Endothelial cell (in vitro differentiated cells): ENCODE measurements at regions not wholly inside any gene's neighbourhood (a gene's known extent, or its start where the extent isn't known, plus 50 kb on each side); places are given as distances from the start of the nearest gene placed in this dataset.

Experiments
- DNase-seq: peaks from one replicate; pipeline ENCODE4 v3.0.0; 2021; ENCODE audit warnings: low spot score
- H3K27ac Mint-ChIP-seq: one replicate; pipeline ENCODE4 v1.8.0; 2021; ENCODE audit warnings: mixed read lengths, inconsistent platforms; ENCODE audit not compliant: unreplicated experiment
- H3K27me3 Mint-ChIP-seq: one replicate; pipeline ENCODE4 v1.8.0; 2021; ENCODE audit warnings: mild to moderate bottlenecking, moderate library complexity, mixed read lengths, inconsistent platforms; ENCODE audit not compliant: unreplicated experiment
- H3K36me3 Mint-ChIP-seq: one replicate; pipeline ENCODE4 v1.8.0; 2021; ENCODE audit warnings: mild to moderate bottlenecking, low read depth, mixed read lengths, inconsistent platforms; ENCODE audit not compliant: unreplicated experiment
- H3K4me1 Mint-ChIP-seq: one replicate; pipeline ENCODE4 v1.8.0; 2021; ENCODE audit warnings: mild to moderate bottlenecking, mixed read lengths, inconsistent platforms; ENCODE audit not compliant: unreplicated experiment
- H3K4me3 Mint-ChIP-seq: one replicate; pipeline ENCODE4 v1.8.0; 2021; ENCODE audit warnings: mild to moderate bottlenecking, mixed read lengths, inconsistent platforms; ENCODE audit not compliant: unreplicated experiment
- H3K9me3 Mint-ChIP-seq: one replicate; pipeline ENCODE4 v1.8.0; 2021; ENCODE audit warnings: mixed read lengths, inconsistent platforms; ENCODE audit not compliant: unreplicated experiment
- CTCF ChIP-seq: fragments of 200-600 bp; sonication (generic); IDR thresholded peaks from one replicate; pipeline ENCODE4 v1.5.0; 2021; ENCODE audit warnings: antibody characterized with exemption; ENCODE audit not compliant: unreplicated experiment

- no peaks in the 10 kb centered on the region for H3K27me3 Mint-ChIP-seq
- DNase-seq: no peak
- H3K4me3 Mint-ChIP-seq: no peak overlapping the region
- H3K9me3 Mint-ChIP-seq: no peaks in the 10 kb centered on the region
- TF ChIP-seq CTCF: no peak
- peaks cover 21% of the 10 kb centered on the region for H3K4me1 Mint-ChIP-seq
- H3K36me3 Mint-ChIP-seq: peaks cover 5% of the 10 kb centered on the region
- H3K27ac Mint-ChIP-seq: no peak overlapping the region
Measured at GRCh38 chr1:239778208-239778813, 313.4 kb upstream of the FMN2 start.

DNA sequence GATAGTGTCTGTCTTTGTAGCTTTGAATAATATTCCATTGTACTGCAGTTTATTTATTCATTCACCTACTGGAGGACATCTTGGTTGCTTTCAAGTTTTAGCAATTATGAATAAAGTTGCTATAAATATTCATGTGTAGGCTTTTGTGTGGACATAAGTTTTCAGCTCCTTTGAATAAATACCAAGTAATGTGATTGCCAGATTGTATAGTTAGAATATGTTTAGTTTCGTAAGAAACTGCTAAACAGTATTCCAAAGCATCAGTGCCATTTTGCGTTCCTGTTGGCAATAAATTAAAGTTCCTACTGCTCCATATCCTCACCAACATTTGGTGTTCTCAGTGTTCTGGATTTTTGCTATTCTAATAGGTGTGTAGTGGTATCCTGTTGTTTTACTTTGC, 311.7 kb upstream of the FMN2 start:
- Mint-ChIP-seq H3K4me3 (no peak overlapping the region), H3K4me1 (peaks cover 6% of the 10 kb centered on the region), H3K27ac (no peak overlapping the region), H3K9me3 (no peaks in the 10 kb centered on the region), H3K36me3 (peaks cover 5% of the 10 kb centered on the region), H3K27me3 (no peaks in the 10 kb centered on the region)
- no peak for DNase-seq
- no peak for TF ChIP-seq CTCF

- no peak overlapping the region for H3K4me3 Mint-ChIP-seq
- H3K27me3 Mint-ChIP-seq: peaks cover 1% of the 10 kb centered on the region
- no peak overlapping the region for H3K27ac Mint-ChIP-seq
- no peak for DNase-seq
- peaks cover 13% of the 10 kb centered on the region for H3K36me3 Mint-ChIP-seq
- no peaks in the 10 kb centered on the region for H3K4me1 Mint-ChIP-seq
- H3K9me3 Mint-ChIP-seq: no peaks in the 10 kb centered on the region
- no peak for TF ChIP-seq CTCF
Measured at GRCh38 chr1:239784896-239785295, 306.8 kb upstream of the FMN2 start.

DNA sequence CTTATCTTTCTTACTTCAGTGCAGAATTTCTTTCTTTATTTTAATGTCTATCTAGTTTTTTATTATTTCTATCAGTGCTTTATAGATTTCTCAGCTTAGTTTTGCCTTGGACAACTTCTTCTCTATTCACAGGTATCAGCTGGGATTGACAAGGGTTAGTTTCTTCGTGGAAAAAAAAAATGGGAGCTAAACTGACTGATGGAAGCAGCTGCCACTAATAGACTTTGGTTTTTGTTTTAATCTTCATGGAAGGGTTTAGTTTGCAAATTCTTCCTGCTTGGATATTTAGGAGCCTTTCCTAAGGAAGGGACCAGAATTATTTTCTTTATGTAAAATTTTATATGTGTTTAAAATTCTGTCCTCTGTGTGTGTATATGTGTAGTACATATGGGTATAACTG, 306.1 kb upstream of the FMN2 start:
- no peak for TF ChIP-seq CTCF
- peaks cover 17% of the 10 kb centered on the region for H3K36me3 Mint-ChIP-seq
- DNase-seq: no peak
- H3K4me3 Mint-ChIP-seq: no peak overlapping the region
- H3K27ac Mint-ChIP-seq: no peak overlapping the region
- peaks cover 1% of the 10 kb centered on the region for H3K27me3 Mint-ChIP-seq
- no peaks in the 10 kb centered on the region for H3K9me3 Mint-ChIP-seq
- H3K4me1 Mint-ChIP-seq: no peaks in the 10 kb centered on the region

DNA sequence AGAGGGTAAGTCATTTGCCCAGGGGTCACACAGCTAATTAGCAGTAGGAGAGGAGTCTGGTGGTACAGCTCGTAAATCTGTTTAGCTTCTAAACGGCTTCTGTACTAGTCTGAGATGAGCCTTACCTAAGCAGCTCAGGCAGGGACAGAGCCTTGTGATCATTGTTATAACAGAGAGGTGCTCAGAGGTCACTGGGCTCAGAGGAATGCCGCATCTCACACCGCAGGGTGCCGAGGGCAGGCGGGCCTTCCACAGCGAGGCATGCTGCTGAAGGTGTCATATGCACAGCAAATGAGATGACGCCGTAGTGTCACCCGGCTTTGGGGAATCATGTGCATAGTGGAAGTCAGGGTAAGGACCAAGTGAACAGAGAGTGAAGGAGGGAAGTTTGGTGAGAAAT, 305.2 kb upstream of the FMN2 start:
- no peak for DNase-seq
- no peak for TF ChIP-seq CTCF
- H3K4me3 Mint-ChIP-seq: no peak overlapping the region
- H3K27me3 Mint-ChIP-seq: peaks cover 2% of the 10 kb centered on the region
- H3K27ac Mint-ChIP-seq: no peak overlapping the region
- H3K4me1 Mint-ChIP-seq: no peaks in the 10 kb centered on the region
- peaks cover 19% of the 10 kb centered on the region for H3K36me3 Mint-ChIP-seq
- no peaks in the 10 kb centered on the region for H3K9me3 Mint-ChIP-seq
